ENCODE measurements at regions not wholly inside any gene's neighbourhood (a gene's known extent, or its start where the extent isn't known, plus 50 kb on each side); places are given as distances from the start of the nearest gene placed in this dataset.

DNA sequence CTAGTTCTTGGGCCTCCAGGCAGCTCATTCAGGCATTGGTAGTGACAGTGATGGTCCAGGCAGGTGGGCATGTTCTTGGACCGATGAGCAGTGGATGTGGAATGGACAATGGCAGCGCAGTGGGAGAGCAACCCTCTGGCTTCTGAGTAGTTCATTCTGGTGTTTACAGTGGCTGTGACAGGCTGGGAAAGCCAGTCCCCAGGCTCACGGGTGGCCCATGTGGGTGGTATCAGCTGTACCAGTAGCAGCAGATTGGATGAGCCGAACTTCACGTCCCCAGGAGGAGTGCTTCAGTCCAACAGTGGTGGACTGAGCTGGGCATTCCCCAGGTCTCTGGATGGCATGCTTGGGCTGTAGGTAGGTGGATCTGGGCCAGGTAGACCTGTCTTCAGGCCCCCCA lies 515.6 kb upstream of the ACO1 start:
- peaks cover 75% of the 10 kb centered on the region for H3K79me2 ChIP-seq (ENCODE audit: insufficient read depth, low read length)

DNA sequence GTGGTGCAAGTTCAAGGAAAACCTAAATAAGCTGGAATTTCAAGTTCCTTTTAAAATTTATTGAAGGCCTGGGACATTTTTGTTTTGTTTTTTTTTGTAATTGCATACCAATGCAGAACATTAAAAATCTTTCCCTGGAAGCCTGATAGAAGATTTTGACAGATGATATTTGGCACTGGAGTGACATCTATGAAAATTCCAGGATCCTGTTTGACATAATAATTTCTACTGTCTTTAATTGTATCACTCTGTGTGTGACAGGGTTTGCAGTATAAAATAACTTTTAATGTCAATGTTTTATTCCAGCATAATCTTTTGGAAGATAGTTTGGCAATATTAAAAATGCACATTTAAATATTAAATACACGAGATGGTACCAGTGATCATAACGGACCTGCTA lies 514.2 kb upstream of the ACO1 start:
- no peaks in the 10 kb centered on the region for H3K9me3 ChIP-seq (ENCODE audit: control insufficient read depth in 1 of 2, insufficient read depth in 1 of 2, low read depth in 1 of 2, low read length in 2 of 2)
- H3K9me2 ChIP-seq (ENCODE audit: insufficient read depth): no peaks in the 10 kb centered on the region
- DNase-seq (ENCODE audit: low read depth, low spot score) (no peak), ATAC-seq (no peak)
- no peak overlapping the region for H3K27ac ChIP-seq (ENCODE audit: low read depth, low read length)
- H2AFZ ChIP-seq (ENCODE audit: low read depth, low read length, poor library complexity, severe bottlenecking): no peak overlapping the region
- POLR2A ChIA-PET: no interaction called here
- H3K4me2 ChIP-seq (ENCODE audit: low read length): no peak overlapping the region
- no peaks in the 10 kb centered on the region for H4K20me1 ChIP-seq (ENCODE audit: insufficient read depth)
- H3K36me3 ChIP-seq (ENCODE audit: control insufficient read depth in 1 of 2, insufficient read depth in 2 of 2, low read length in 2 of 2): no peaks in the 10 kb centered on the region; a peak in 1 of 4 replicates
- RAD21 ChIA-PET (ENCODE audit: low non-redundant PET in 1 of 2, low total read pairs in 2 of 2, uncharacterized antibody in 2 of 2, unreplicated experiment in 2 of 2): no interaction called here
- CTCF ChIA-PET: no interaction called here
- no peaks in the 10 kb centered on the region for H3K27me3 ChIP-seq (ENCODE audit: insufficient read depth, low read length)
- no peak overlapping the region for H3K9ac ChIP-seq (ENCODE audit: low read length)
- peaks cover 77% of the 10 kb centered on the region for H3K79me2 ChIP-seq (ENCODE audit: insufficient read depth, low read length)
- BruUV-seq (replicated peaks): no TSS peak
- H3K4me1 ChIP-seq (ENCODE audit: control insufficient read depth in 1 of 2, insufficient read depth in 2 of 2, low read length in 2 of 2): no peaks in the 10 kb centered on the region
- intact Hi-C loops (cut with micrococcal nuclease): no loop called here
- no peak overlapping the region for H3K4me3 ChIP-seq (replicated peaks in 1 of 2; ENCODE audit: low read depth in 1 of 2, low read length in 2 of 2)
- TF ChIP-seq, protein P1, sequence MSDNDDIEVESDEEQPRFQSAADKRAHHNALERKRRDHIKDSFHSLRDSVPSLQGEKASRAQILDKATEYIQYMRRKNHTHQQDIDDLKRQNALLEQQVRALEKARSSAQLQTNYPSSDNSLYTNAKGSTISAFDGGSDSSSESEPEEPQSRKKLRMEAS (IDR thresholded peaks at IDR 0.05): no peak
- no peak for TF ChIP-seq TCF7L2 (IDR thresholded peaks at IDR 0.05; ENCODE audit: borderline replicate concordance, extremely low read depth, insufficient read depth, insufficient read length)
- no peak for TF ChIP-seq POLR2A (IDR thresholded peaks at IDR 0.05; ENCODE audit: borderline replicate concordance, extremely low read depth, insufficient read depth, insufficient read length)
- no peak for TF ChIP-seq SIN3A (IDR thresholded peaks at IDR 0.05; ENCODE audit: low read depth)
- no peak for TF ChIP-seq POLR2AphosphoS5 (IDR thresholded peaks at IDR 0.05; ENCODE audit: low read depth, low read length)
- no peak for TF ChIP-seq ELF1 (IDR thresholded peaks at IDR 0.05; ENCODE audit: borderline replicate concordance, low read depth)
- TF ChIP-seq, protein P2, sequence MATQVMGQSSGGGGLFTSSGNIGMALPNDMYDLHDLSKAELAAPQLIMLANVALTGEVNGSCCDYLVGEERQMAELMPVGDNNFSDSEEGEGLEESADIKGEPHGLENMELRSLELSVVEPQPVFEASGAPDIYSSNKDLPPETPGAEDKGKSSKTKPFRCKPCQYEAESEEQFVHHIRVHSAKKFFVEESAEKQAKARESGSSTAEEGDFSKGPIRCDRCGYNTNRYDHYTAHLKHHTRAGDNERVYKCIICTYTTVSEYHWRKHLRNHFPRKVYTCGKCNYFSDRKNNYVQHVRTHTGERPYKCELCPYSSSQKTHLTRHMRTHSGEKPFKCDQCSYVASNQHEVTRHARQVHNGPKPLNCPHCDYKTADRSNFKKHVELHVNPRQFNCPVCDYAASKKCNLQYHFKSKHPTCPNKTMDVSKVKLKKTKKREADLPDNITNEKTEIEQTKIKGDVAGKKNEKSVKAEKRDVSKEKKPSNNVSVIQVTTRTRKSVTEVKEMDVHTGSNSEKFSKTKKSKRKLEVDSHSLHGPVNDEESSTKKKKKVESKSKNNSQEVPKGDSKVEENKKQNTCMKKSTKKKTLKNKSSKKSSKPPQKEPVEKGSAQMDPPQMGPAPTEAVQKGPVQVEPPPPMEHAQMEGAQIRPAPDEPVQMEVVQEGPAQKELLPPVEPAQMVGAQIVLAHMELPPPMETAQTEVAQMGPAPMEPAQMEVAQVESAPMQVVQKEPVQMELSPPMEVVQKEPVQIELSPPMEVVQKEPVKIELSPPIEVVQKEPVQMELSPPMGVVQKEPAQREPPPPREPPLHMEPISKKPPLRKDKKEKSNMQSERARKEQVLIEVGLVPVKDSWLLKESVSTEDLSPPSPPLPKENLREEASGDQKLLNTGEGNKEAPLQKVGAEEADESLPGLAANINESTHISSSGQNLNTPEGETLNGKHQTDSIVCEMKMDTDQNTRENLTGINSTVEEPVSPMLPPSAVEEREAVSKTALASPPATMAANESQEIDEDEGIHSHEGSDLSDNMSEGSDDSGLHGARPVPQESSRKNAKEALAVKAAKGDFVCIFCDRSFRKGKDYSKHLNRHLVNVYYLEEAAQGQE (IDR thresholded peaks at IDR 0.05; ENCODE audit: low read depth): no peak
- TF ChIP-seq, protein P3, sequence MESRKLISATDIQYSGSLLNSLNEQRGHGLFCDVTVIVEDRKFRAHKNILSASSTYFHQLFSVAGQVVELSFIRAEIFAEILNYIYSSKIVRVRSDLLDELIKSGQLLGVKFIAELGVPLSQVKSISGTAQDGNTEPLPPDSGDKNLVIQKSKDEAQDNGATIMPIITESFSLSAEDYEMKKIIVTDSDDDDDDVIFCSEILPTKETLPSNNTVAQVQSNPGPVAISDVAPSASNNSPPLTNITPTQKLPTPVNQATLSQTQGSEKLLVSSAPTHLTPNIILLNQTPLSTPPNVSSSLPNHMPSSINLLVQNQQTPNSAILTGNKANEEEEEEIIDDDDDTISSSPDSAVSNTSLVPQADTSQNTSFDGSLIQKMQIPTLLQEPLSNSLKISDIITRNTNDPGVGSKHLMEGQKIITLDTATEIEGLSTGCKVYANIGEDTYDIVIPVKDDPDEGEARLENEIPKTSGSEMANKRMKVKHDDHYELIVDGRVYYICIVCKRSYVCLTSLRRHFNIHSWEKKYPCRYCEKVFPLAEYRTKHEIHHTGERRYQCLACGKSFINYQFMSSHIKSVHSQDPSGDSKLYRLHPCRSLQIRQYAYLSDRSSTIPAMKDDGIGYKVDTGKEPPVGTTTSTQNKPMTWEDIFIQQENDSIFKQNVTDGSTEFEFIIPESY (IDR thresholded peaks at IDR 0.05; ENCODE audit: extremely low read depth, insufficient replicate concordance, low read length): no peak
- TF ChIP-seq EZH2 (IDR thresholded peaks at IDR 0.05): no peak
- TF ChIP-seq EZH2phosphoT487 (IDR thresholded peaks at IDR 0.05; ENCODE audit: borderline replicate concordance): no peak

More for the DNA sequence above, 515.6 kb upstream of the ACO1 start:
- Histone ChIP-seq H3K27me3 (ENCODE audit: insufficient read depth, low read length) (no peaks in the 10 kb centered on the region), H3K9me3 (ENCODE audit: control insufficient read depth in 1 of 2, insufficient read depth in 1 of 2, low read depth in 1 of 2, low read length in 2 of 2) (no peaks in the 10 kb centered on the region), H3K4me2 (ENCODE audit: low read length) (no peak overlapping the region), H2AFZ (ENCODE audit: low read depth, low read length, poor library complexity, severe bottlenecking) (no peak overlapping the region), H3K36me3 (ENCODE audit: control insufficient read depth in 1 of 2, insufficient read depth in 2 of 2, low read length in 2 of 2) (no peaks in the 10 kb centered on the region; a peak in 1 of 4 replicates), H3K4me3 (replicated peaks in 1 of 2; ENCODE audit: low read depth in 1 of 2, low read length in 2 of 2) (no peak overlapping the region), H3K9ac (ENCODE audit: low read length) (no peak overlapping the region), H3K9me2 (ENCODE audit: insufficient read depth) (no peaks in the 10 kb centered on the region), H3K4me1 (ENCODE audit: control insufficient read depth in 1 of 2, insufficient read depth in 2 of 2, low read length in 2 of 2) (no peaks in the 10 kb centered on the region), H3K27ac (ENCODE audit: low read depth, low read length) (no peak overlapping the region), H4K20me1 (ENCODE audit: insufficient read depth) (no peaks in the 10 kb centered on the region)
- TF ChIP-seq, protein P3 (IDR thresholded peaks at IDR 0.05; ENCODE audit: extremely low read depth, insufficient replicate concordance, low read length): no peak
- TF ChIP-seq SRF (IDR thresholded peaks at IDR 0.05; ENCODE audit: low read depth): no peak
- no peak for ATAC-seq
- no TSS peak for BruUV-seq (replicated peaks)
- ChIA-PET POLR2A (no interaction called here), CTCF (no interaction called here), RAD21 (ENCODE audit: low non-redundant PET in 1 of 2, low total read pairs in 2 of 2, uncharacterized antibody in 2 of 2, unreplicated experiment in 2 of 2) (no interaction called here)
- no peak for DNase-seq (ENCODE audit: low read depth, low spot score)
- intact Hi-C loops (cut with micrococcal nuclease): no loop called here
